GM20431 (cell line): ENCODE measurements at regions not wholly inside any gene's neighbourhood (a gene's known extent, or its start where the extent isn't known, plus 50 kb on each side); places are given as distances from the start of the nearest gene placed in this dataset.

Source experiments
- in situ Hi-C: fragments of 300-500 bp; cut with MseI, MboI; formaldehyde crosslinking; loops from one replicate; pipeline ENCODE4 v1.15.0; 2020; ENCODE audit warnings: low sequenced_read_pairs; ENCODE audit not compliant: unreplicated experiment

DNA sequence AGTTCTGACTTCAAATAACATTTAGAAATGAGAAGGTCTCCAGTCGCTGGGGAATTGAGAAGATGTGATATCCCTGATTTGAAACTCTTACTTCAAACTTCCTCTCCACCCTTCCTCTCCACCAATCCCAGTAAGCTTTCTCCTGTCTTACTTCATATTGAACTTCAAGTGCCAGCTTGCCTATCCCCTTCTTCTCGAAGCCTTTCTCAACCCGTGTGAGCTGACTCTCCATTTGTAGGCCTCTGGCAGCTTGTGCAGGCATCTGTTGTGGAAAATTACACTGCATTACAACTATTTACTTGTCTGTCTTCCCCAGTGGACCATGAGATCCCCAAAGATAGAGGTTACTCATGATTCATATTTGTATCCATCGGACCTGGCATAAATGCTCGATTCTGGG is 280.8 kb upstream of the CDH5 start:
- in situ Hi-C loops: loop anchor here (25.0 kb wide), 1 partner anchor 102 kb away; no protein-coding TSS in a partner anchor

DNA sequence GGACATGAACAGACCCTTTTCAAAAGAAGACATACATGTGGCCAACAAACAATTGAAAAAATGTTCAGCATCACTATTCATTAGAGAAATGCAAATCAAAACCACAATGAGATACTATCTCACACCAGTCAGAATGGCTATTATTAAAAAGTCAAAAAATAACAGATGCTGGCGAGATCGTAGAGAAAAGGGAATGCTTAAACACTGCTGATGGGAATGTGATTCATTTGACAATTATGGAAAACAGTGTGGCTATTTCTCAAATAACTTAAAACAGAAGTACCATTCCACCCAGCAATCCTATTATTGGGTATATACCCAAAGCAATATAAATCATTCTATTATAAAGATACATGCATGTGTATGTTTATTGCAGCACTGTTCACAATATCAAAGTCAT is 281.8 kb upstream of the CDH5 start:
- in situ Hi-C loops: loop anchor here (25.0 kb wide), 1 partner anchor 103 kb away; no protein-coding TSS in a partner anchor

- in situ Hi-C loops: loop anchor here (25.0 kb wide), 1 partner anchor 103 kb away; no protein-coding TSS in a partner anchor
Measured at GRCh38 chr16:66084306-66084705, 282.2 kb upstream of the CDH5 start.

- in situ Hi-C loops: loop anchor here (25.0 kb wide), 1 partner anchor 104 kb away; no protein-coding TSS in a partner anchor
Measured at GRCh38 chr16:66083171-66083570, 283.3 kb upstream of the CDH5 start.

DNA sequence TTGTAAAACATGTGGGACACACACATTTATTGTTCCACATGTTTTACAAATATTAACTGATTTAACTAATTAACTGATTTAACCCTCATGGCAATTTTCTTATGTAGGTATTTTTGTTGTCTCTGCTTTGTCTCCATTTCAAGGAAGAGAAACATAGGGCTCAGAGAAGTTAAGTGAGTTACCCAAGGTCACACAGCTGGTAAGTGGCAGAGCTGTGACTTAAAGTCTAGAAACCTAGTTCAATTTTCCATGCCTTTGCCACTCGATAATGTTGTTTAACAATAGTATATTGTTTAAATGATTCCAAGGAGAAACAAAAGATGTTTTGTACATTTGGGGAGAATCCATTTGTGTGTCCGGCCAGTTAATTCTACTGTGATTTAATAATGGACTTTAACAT is 284.1 kb upstream of the CDH5 start:
- in situ Hi-C loops: loop anchor here (25.0 kb wide), 1 partner anchor 105 kb away; no protein-coding TSS in a partner anchor

DNA sequence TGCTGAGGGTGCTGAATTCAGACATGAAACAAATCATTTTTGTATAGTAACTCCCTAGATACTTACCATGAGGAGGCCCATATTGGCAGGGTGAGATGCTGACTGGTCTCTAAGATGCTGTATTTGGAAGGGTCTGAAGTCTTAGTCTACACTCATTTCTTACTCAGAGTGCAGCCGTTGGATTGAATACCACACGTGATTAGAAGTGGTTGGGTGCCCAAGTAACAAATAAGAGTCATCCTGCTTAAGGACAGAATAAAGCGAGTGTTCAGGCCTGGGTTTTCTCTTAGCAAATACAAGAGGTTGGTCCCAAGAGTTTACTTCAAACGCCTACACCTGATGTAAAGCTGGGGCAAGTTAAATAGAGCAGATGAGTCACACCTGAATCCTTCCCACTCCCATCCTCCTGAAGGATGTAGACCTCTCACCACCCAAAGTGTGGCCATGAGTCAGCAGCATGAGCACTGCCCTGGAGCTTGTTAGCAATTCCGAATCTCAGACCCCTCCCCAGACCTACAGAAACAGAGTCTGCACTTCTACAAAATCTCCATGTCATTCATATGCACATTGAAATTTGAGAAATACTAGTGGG is 284.6 kb upstream of the CDH5 start:
- in situ Hi-C loops: loop anchor here (25.0 kb wide), 1 partner anchor 105 kb away; no protein-coding TSS in a partner anchor

DNA sequence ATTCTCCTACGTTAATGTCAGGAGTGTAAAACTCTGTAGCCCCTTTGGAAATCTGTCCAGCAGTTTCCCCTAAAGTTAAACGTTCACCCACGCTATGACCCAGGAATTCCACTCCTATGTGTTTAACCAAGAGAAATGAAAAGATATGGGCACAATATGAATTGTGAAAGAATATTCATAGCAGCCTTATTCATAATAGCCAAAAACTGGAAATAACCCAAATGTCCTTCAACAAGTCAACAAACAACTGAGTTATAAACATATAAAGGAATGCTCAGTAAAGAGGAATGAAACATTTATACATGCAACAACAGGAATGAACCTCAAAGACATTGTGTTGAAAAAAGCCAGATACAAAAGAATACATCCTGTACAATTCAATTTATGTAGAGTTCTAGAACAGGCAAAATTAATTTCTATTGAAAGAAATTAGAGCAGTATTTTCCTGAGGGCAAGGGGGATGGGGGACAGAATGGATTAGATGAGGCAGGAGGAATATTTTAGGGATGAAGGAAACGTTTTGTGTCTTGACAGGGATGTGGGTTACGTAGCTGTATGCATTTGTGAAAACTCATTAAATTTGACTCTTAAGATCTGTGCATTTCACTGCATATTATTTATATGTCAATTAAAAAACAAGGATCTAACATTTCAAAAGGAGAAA is 286.7 kb upstream of the CDH5 start:
- in situ Hi-C loops: loop anchor here (25.0 kb wide), 1 partner anchor 107 kb away; no protein-coding TSS in a partner anchor

DNA sequence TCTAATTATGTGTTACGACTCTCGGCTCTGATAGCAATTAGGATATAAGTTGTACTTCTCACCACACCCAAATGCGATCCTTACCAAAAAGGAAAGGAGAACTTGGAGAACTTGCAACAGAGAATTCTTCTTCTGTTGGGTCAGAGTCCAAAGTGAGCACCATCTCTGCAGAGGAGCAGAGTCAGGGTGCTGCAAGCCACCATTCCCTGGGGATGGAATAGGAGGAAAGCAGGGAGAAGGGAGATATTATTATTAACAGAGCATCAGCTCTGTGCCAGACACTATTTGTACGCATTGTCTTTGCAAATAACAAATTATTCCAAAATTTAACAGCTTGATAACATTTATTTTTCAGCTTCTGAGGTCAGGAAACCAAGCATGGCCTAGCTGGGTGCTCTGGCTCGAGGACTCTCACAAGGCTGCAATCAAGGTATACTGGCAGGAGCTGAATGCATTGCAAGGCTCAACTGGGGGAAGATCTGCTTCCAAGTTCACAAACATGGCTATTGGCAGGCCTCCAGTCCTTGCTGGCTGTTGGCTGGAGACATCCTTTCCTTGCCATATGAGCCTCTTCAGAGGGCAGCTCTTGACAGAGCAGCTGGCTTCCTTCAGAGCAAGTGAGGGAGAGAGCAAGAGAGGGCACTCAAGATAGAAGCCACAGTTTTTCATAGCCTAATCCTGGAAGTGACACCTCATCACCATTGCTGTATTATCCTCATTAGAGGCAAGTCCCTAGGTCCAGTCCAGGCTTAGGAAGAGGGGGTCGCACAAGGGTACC is 296.2 kb upstream of the CDH5 start:
- in situ Hi-C loops: no loop called here

DNA sequence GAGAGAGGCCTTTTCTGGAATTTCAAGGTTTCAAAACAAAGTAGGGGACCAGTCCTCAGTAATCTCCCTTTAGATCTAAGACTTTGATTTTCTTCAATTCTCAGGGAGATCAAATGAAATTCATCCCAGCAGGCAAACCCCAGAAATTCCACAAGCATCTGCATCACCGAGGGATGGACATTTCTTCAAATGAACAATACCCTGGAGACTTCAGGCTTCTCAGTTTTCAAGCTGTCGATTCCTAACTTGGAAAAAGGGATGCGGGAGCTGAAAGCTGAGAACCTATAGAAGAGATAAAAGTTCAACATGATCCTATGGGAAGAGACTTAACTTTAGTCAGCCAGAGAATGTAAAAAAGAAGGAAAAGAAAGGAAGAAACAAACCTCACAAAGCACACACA is 296.9 kb upstream of the CDH5 start:
- in situ Hi-C loops: no loop called here

- in situ Hi-C loops: no loop called here
Measured at GRCh38 chr16:66066404-66066803, 300.1 kb upstream of the CDH5 start.

- in situ Hi-C loops: no loop called here
Measured at GRCh38 chr16:66065925-66066324, 300.6 kb upstream of the CDH5 start.

DNA sequence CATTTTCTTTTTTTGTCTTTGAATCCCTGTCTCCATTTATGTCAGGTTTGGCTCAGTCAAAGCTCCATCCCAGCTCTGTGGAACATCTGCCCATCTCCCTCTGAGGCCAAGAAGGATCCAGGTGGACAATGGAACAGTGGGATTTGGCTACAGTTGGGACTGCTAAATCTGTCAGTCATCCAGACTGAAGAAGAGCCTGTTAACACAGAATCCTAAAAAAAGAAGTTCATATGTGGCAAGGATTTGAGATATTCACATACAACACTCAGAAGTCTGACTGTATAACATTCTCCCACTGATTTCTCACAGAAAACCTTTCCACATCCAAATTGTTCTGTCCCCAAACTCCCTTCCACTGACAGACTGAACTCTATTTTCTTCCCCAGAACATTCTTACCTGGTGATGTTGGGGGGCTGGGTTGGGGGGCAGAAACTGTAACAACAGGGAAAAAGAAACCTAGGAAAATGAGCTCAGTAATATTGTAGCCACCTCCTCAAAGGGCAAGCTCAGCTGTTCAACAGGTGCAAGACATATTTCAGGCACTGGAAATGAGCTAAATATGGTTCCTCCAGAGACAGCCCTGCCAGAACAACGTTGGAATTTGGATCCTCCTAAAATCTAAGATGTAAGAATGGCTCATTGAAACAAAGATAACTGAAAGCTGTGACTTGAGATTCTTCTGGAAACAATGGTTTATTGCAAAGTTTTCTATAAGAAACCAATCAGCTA is 301.5 kb upstream of the CDH5 start:
- in situ Hi-C loops: no loop called here

- in situ Hi-C loops: no loop called here
Measured at GRCh38 chr16:66058832-66059231, 307.7 kb upstream of the CDH5 start.

DNA sequence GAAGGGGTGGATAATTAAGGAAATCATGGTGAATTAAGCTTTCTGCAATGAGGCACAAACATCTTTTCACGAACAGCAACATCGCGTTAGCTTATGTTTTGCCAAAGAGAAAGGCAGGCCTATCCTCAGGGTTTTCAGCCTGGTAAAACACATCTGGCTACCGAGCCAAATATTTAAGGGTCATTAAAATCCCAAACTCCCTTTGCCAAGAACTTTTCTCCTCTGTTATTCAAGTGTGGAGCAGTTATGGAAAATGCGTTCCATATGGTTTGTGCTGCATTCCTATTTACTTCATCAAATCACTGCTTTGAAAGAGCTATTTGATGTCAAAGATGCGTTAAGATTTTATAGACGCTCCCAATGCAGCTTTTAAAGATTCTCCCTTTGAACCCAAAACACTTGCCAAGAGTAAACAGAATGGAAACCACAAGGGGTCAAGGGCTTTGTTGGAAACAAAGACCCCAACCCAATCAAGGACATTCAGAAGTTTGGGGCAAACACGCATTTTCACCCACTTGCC is 308.3 kb upstream of the CDH5 start:
- in situ Hi-C loops: no loop called here

DNA sequence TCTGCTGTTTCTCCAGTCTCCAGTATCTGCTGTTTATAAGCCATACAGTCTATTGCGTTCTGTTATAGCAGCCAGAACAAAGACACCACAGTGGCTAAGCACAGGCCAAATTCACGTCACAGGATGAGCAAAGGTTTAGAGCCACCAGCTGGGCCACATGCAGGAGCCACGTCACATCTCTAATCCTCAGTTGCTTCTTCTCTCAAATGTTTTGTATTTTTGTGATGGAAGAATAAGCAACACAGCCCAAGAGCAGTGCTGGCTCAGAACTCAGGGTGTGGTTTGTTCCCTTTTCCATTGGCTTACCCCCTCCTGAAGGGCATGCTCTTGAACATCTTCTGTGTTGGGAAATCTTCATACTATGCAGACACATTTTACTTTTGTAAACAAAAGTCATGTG is 309.4 kb upstream of the CDH5 start:
- in situ Hi-C loops: no loop called here

- in situ Hi-C loops: no loop called here
Measured at GRCh38 chr16:66054095-66054494, 312.4 kb upstream of the CDH5 start.

- in situ Hi-C loops: no loop called here
Measured at GRCh38 chr16:66052745-66053144, 313.7 kb upstream of the CDH5 start.

GRCh38 chr16:66050991-66051390 is 315.5 kb upstream of the CDH5 start:
- in situ Hi-C loops: no loop called here

DNA sequence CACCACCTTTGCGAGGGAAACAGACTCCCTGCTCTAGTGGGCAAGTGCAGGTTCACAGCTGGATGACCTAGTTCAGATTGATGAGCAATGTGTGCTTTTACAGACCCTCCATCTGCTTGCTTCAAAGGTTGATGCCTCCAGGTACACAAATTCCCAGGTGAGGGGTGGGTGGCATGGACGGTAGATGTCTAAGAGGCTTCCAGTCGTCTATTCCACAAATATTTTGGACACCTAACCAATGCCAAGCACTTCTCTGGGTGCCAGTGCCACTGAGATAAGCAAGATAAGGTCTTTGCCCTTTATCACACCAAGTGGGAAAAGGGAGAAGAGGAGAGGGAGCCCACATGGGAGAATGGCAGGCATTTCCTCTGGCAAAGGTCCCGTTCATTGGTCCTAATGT is 316.6 kb upstream of the CDH5 start:
- in situ Hi-C loops: no loop called here

DNA sequence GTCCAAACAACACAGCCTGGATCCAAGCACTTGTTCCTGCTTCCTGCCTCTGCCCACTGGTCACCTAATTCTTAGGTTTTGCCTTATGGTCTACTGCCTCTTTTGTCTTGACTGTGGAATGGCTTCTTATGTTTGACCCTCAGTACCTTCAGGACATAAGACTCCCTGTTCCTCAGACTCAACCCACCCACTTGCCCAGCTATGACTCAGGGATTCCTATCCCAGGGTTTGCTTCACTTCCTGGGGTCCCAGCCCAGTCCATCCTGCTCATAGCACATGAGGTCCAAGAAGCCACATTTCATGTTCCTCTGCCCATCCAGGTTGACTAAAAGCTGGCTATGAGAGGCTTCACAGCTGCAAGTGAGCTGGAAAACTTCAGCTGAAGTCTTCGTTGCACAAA is 320.9 kb upstream of the CDH5 start:
- in situ Hi-C loops: no loop called here
